K562 (cell line): ENCODE measurements at regions not wholly inside any gene's neighbourhood (a gene's known extent, or its start where the extent isn't known, plus 50 kb on each side); places are given as distances from the start of the nearest gene placed in this dataset.
"Not testable (repeated sequence)": the region's sequence is repeated elsewhere in the genome, so short reads cannot be mapped to it uniquely, and the experiment has no call there.

Source experiments
- ATAC-seq: fragments of 200-7000 bp; cut with Tn5 transposase; 3 replicates; pipeline ENCODE4 v1.9.1; 2020; ENCODE audit warnings: moderate library complexity
- BruUV-seq: library from RNA; stranded (reverse); fragments of 400-500 nt; replicated peaks from 2 replicates; lab custom pipeline; 2021; lab: Mats Ljungman, UMichigan
- CTCF ChIA-PET: fragments of 300-600 bp; formaldehyde crosslinking; extraction: SDS; loops from one replicate; lab custom pipeline; 2021; ENCODE audit warnings: low intra/inter-chr PET ratio; lab: Yijun Ruan, JAX
- POLR2A ChIA-PET: fragments of 300-600, 350-650 bp; sonication (Branson Sonifier 250); formaldehyde crosslinking; extraction: SDS; loops from one replicate; lab custom pipeline; 2021; ENCODE audit warnings: antibody characterized with exemption, inconsistent platforms; lab: Yijun Ruan, JAX
- DNase-seq, 4 experiments: peaks; one replicate each; pipeline versions ENCODE4 v3.0.0 to v3.0.0-alpha.2; 2011 to 2018; ENCODE audit warnings: low spot score in 3 of 4, mixed read lengths in 3 of 4; ENCODE audit errors: extremely low read depth in 1 of 4
- FAIRE-seq: peaks from 2 replicates; lab custom pipeline; 2011; peaks lifted over from hg19 to GRCh38; lab: Jason Lieb, UNC
- H2AFZ ChIP-seq: 2 replicates; pipeline ENCODE4 v1.6.0; 2011; ENCODE audit warnings: low read depth, low read length, control low read depth, inconsistent platforms
- H3K27ac ChIP-seq: fragments of 200-600 bp; 3 replicates; pipeline ENCODE4 v1.8.0; 2011; ENCODE audit warnings: low read depth, mild to moderate bottlenecking, control low read depth, inconsistent platforms, low read length, moderate library complexity, mixed read lengths; ENCODE audit errors: extremely low read depth
- H3K27me3 ChIP-seq, 2 experiments: fragments of 300-600 bp in 1 of 2; 2 replicates in 1 of 2; 3 replicates in 1 of 2; pipeline versions ENCODE4 v1.6.0 to v1.8.0; 2011; ENCODE audit warnings: inconsistent platforms in 2 of 2, low read length in 2 of 2, mild to moderate bottlenecking in 1 of 2, mixed read lengths in 1 of 2, moderate library complexity in 1 of 2; ENCODE audit not compliant: control insufficient read depth in 2 of 2, insufficient read depth in 2 of 2
- H3K36me3 ChIP-seq: fragments of 300-600 bp; 3 replicates; pipeline ENCODE4 v1.8.0; 2011; ENCODE audit warnings: mild to moderate bottlenecking, low read length, inconsistent platforms; ENCODE audit not compliant: control insufficient read depth, insufficient read depth
- H3K4me1 ChIP-seq, 2 experiments: fragments of 200-600 bp in 1 of 2; replicated peaks in 1 of 2; 2 replicates in 1 of 2; 3 replicates in 1 of 2; pipeline versions ENCODE4 v1.5.1 to v1.8.0; 2011; ENCODE audit warnings: inconsistent platforms in 2 of 2, low read length in 2 of 2, mild to moderate bottlenecking in 1 of 2, mixed read lengths in 1 of 2, moderate library complexity in 1 of 2; ENCODE audit not compliant: control insufficient read depth in 2 of 2, insufficient read depth in 2 of 2
- H3K4me2 ChIP-seq: 2 replicates; pipeline ENCODE4 v1.6.1; 2011; ENCODE audit warnings: low read length, control low read depth, inconsistent platforms, mixed read lengths; ENCODE audit not compliant: insufficient read depth
- H3K4me3 ChIP-seq: fragments of 200-600 bp; sonication (generic), shearing (Covaris generic); 2 replicates; pipeline ENCODE4 v1.5.1; 2016; ENCODE audit warnings: control low read depth, inconsistent platforms
- H3K79me2 ChIP-seq: fragments of 200-600 bp; 3 replicates; pipeline ENCODE4 v1.8.0; 2011; ENCODE audit warnings: low read length, inconsistent platforms; ENCODE audit not compliant: control insufficient read depth, insufficient read depth
- H3K9ac ChIP-seq, 2 experiments: 2 replicates each; pipeline versions ENCODE4 v1.6.0 to v1.6.1; 2011; ENCODE audit warnings: low read depth in 2 of 2, low read length in 2 of 2, control low read depth in 1 of 2, inconsistent platforms in 1 of 2, mild to moderate bottlenecking in 1 of 2, mixed read lengths in 1 of 2; ENCODE audit not compliant: insufficient read depth in 1 of 2
- H3K9me1 ChIP-seq: one replicate; pipeline ENCODE4 v1.6.0; 2011; ENCODE audit warnings: inconsistent platforms, mild to moderate bottlenecking, low read length, moderate library complexity; ENCODE audit not compliant: control insufficient read depth, insufficient read depth
- H3K9me3 ChIP-seq: replicated peaks from 2 replicates; pipeline ENCODE4 v1.5.1; 2011; ENCODE audit warnings: low read depth, low read length, inconsistent platforms; ENCODE audit not compliant: control insufficient read depth, insufficient read depth
- H4K20me1 ChIP-seq: replicated peaks from 2 replicates; pipeline ENCODE4 v1.6.1; 2011; ENCODE audit warnings: low read length, inconsistent platforms, mixed read lengths; ENCODE audit not compliant: control insufficient read depth, insufficient read depth
- ARID1B ChIP-seq: fragments of 450-650 bp; IDR thresholded peaks from 2 replicates; pipeline ENCODE4 v1.6.1; 2016; ENCODE audit warnings: antibody characterized with exemption, mild to moderate bottlenecking, inconsistent platforms
- DPF2 ChIP-seq: fragments of 450-650 bp; IDR thresholded peaks from 2 replicates; pipeline ENCODE4 v1.6.1; 2016
- ESRRA ChIP-seq: fragments of 450-650 bp; IDR thresholded peaks from 2 replicates; pipeline ENCODE4 v1.6.1; 2014; ENCODE audit warnings: low read depth, mild to moderate bottlenecking, moderate library complexity, borderline replicate concordance
- ETV5 ChIP-seq: sonication (generic); formaldehyde crosslinking; IDR thresholded peaks from 2 replicates; pipeline ENCODE4 v1.4.0; 2020; ENCODE audit warnings: low read depth, mild to moderate bottlenecking, missing genetic modification reagents
- FOS ChIP-seq: IDR thresholded peaks from 3 replicates; pipeline ENCODE4 v1.6.1; 2011; ENCODE audit not compliant: insufficient read length; ENCODE audit errors: extremely low read depth
- FOSL1 ChIP-seq: fragments of 200-800 bp; sonication (Bioruptor generic); conservative IDR thresholded peaks from 2 replicates; pipeline ENCODE4 v1.6.1; 2016; ENCODE audit warnings: missing genetic modification characterization, missing compliant biosample characterization
- JUN ChIP-seq, 2 experiments: sonication (generic) in 1 of 2; formaldehyde crosslinking in 1 of 2; IDR thresholded peaks; 2 replicates each; pipeline versions ENCODE4 v1.6.1 to v1.8.0; 2012 to 2022; ENCODE audit warnings: borderline replicate concordance in 2 of 2, mild to moderate bottlenecking in 2 of 2, improper control_type of control experiment in 1 of 2, low read depth in 1 of 2, low read length in 1 of 2, missing genetic modification reagents in 1 of 2
- JUND ChIP-seq, 2 experiments: IDR thresholded peaks; 2 replicates in 1 of 2; 3 replicates in 1 of 2; pipeline ENCODE4 v1.6.1; 2011; ENCODE audit warnings: borderline replicate concordance in 2 of 2, low read depth in 2 of 2, low read length in 2 of 2, improper control_type of control experiment in 1 of 2, missing biosample characterization in 1 of 2, missing genetic modification characterization in 1 of 2, missing genetic modification reagents in 1 of 2
- NR2C1 ChIP-seq, 2 experiments: fragments of 450-650 bp; IDR thresholded peaks; 2 replicates each; pipeline ENCODE4 v1.6.1; 2017; ENCODE audit warnings: mild to moderate bottlenecking in 2 of 2, antibody characterized with exemption in 1 of 2, inconsistent platforms in 1 of 2, missing compliant biosample characterization in 1 of 2, missing genetic modification characterization in 1 of 2
- NR2C2 ChIP-seq, 2 experiments: fragments of 200-800 bp in 1 of 2; sonication (Bioruptor generic) in 1 of 2; sonication (generic) in 1 of 2; formaldehyde crosslinking in 1 of 2; IDR thresholded peaks; 2 replicates each; pipeline versions ENCODE4 v1.6.1 to v1.8.0; 2016 to 2022; ENCODE audit warnings: mild to moderate bottlenecking in 1 of 2, missing compliant biosample characterization in 1 of 2, missing genetic modification characterization in 1 of 2, missing genetic modification reagents in 1 of 2
- RFX1 ChIP-seq: fragments of 450-650 bp; IDR thresholded peaks from 2 replicates; pipeline ENCODE4 v1.6.1; 2016; ENCODE audit warnings: mild to moderate bottlenecking, moderate library complexity
- SMARCA4 ChIP-seq: fragments of 450-650 bp; IDR thresholded peaks from 2 replicates; pipeline ENCODE4 v1.6.1; 2016
- SMARCE1 ChIP-seq: fragments of 450-650 bp; IDR thresholded peaks from 2 replicates; pipeline ENCODE4 v1.7.1; 2016; ENCODE audit warnings: mild to moderate bottlenecking
- YY1 ChIP-seq, 3 experiments: IDR thresholded peaks; 2 replicates each; pipeline ENCODE4 v1.6.1; 2011; ENCODE audit warnings: low read length in 2 of 3, mild to moderate bottlenecking in 2 of 3, moderate library complexity in 2 of 3, borderline replicate concordance in 1 of 3, control low read depth in 1 of 3, low read depth in 1 of 3; ENCODE audit not compliant: insufficient read depth in 3 of 3, insufficient replicate concordance in 2 of 3, control insufficient read depth in 1 of 3, insufficient read length in 1 of 3; ENCODE audit errors: extremely low read depth in 1 of 3
- ZKSCAN1 ChIP-seq: fragments of 150-350 bp; IDR thresholded peaks from 2 replicates; pipeline ENCODE4 v1.6.1; 2016; ENCODE audit warnings: low read depth, low read length
- WGBS: fragments of 100-300 bp; shearing (Covaris generic); methylation state at CpG from one replicate; pipeline ENCODE4 v1.1.6; 2016; ENCODE audit warnings: low coverage, mixed read lengths; ENCODE audit not compliant: insufficient coverage; ENCODE audit errors: missing lambda C conversion rate; 5-methylcytosine and 5-hydroxymethylcytosine counted together
- in situ Hi-C: fragments of 300-500 bp; cut with MboI; formaldehyde crosslinking; loops from 4 replicates; pipeline ENCODE4 v1.15.0; 2018; ENCODE audit warnings: inconsistent platforms, mixed read lengths
- intact Hi-C: fragments of 100-400 bp; cut with micrococcal nuclease; formaldehyde crosslinking; loops from 2 replicates; pipeline ENCODE4 v1.14.2; 2022
- TF ChIP-seq, protein P1 (sequence below), 2 experiments: fragments of 450-650 bp in 1 of 2; sonication (generic) in 1 of 2; formaldehyde crosslinking in 1 of 2; IDR thresholded peaks in 1 of 2; conservative IDR thresholded peaks in 1 of 2; 2 replicates each; pipeline versions ENCODE4 v1.6.1 to v1.8.1; 2016 to 2023; ENCODE audit warnings: mild to moderate bottlenecking in 2 of 2, moderate library complexity in 2 of 2, inconsistent platforms in 1 of 2, missing genetic modification reagents in 1 of 2
- TF ChIP-seq, protein P2 (sequence below): fragments of 250-450 bp; sonication (Bioruptor Pico); IDR thresholded peaks from 2 replicates; pipeline ENCODE4 v1.8.0; 2021; ENCODE audit warnings: mild to moderate bottlenecking, moderate library complexity

- intact Hi-C loops = loop anchor here (10.0 kb wide), 1 partner anchor 122 kb away; no protein-coding TSS in a partner anchor
- WGBS = 7% methylated on average over 8 of the region's 8 CpGs
- peaks cover 13% of the 10 kb centered on the region for H3K79me2 ChIP-seq
- peak; percentile 53; the same call in 1 of the 3 replicates for ATAC-seq
- peaks cover 12% of the 10 kb centered on the region; the same call in 1 of the 3 replicates for H3K36me3 ChIP-seq
- POLR2A ChIA-PET; H3K4me3 ChIP-seq; H4K20me1 ChIP-seq; H2AFZ ChIP-seq; BruUV-seq; CTCF ChIA-PET; H3K27me3 ChIP-seq; in situ Hi-C loops; H3K9me3 ChIP-seq; H3K4me1 ChIP-seq; H3K9me1 ChIP-seq; TF ChIP-seq NR2C1 (IDR thresholded peaks at IDR 0.05); NR2C2 (CRISPR knock-in tag; IDR thresholded peaks at IDR 0.05); JUN (CRISPR knock-in tag; IDR thresholded peaks at IDR 0.05; ENCODE audit: borderline replicate concordance): not testable (repeated sequence)
- peak overlapping the region in 1 of 2 experiments; percentile 58; a peak in 1 of 4 replicates for H3K9ac ChIP-seq
- peak; percentile 11 to 73 (median 24) for DNase-seq
- H3K4me2 ChIP-seq = peak overlapping the region; percentile 55
- peak overlapping the region; percentile 54; the same call in 2 of the 3 replicates for H3K27ac ChIP-seq
- FAIRE-seq = peak; percentile 60
- TF ChIP-seq, protein P1, sequence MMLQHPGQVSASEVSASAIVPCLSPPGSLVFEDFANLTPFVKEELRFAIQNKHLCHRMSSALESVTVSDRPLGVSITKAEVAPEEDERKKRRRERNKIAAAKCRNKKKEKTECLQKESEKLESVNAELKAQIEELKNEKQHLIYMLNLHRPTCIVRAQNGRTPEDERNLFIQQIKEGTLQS (IDR thresholded peaks at IDR 0.05) = peak; percentile 86
- TF ChIP-seq, protein P1 (CRISPR knock-in tag; conservative IDR thresholded peaks at IDR 0.05) = not testable (repeated sequence)
- TF ChIP-seq NR2C1 (tag; IDR thresholded peaks at IDR 0.05) (peak; percentile 54; the same call in 1 of the 2 replicates), NR2C2 (tag; IDR thresholded peaks at IDR 0.05) (peak; percentile 35; the same call in 1 of the 2 replicates), SMARCA4 (peak; percentile 66; the same call in 1 of the 2 replicates), ARID1B (peak; percentile 73), YY1 (IDR thresholded peaks at IDR 0.05; ENCODE audit: borderline replicate concordance in 1 of 3, control insufficient read depth in 1 of 3, extremely low read depth in 1 of 3, insufficient read depth in 3 of 3, insufficient read length in 1 of 3, insufficient replicate concordance in 2 of 3, low read depth in 1 of 3, low read length in 2 of 3) (peak in 1 of 3 experiments; percentile 53), DPF2 (peak; percentile 62), FOSL1 (tag) (peak; percentile 93), FOS (peak; percentile 18), JUND (IDR thresholded peaks at IDR 0.05; ENCODE audit: borderline replicate concordance, low read depth, low read length) (peak; percentile 88), JUND (tag; IDR thresholded peaks at IDR 0.05; ENCODE audit: borderline replicate concordance, low read depth, low read length) (peak; percentile 79; the same call in 2 of the 3 replicates), ESRRA (peak; percentile 61), JUN (IDR thresholded peaks at IDR 0.05; ENCODE audit: borderline replicate concordance, low read depth, low read length) (0 out of 2 replicates have a peak, but pooled peaks have one; percentile 23), SMARCE1 (peak; percentile 66; the same call in 1 of the 2 replicates), ETV5 (CRISPR knock-in tag) (peak; percentile 80), ZKSCAN1 (peak; percentile 60; the same call in 1 of the 2 replicates), RFX1 (peak; percentile 80)
- TF ChIP-seq, protein P2, sequence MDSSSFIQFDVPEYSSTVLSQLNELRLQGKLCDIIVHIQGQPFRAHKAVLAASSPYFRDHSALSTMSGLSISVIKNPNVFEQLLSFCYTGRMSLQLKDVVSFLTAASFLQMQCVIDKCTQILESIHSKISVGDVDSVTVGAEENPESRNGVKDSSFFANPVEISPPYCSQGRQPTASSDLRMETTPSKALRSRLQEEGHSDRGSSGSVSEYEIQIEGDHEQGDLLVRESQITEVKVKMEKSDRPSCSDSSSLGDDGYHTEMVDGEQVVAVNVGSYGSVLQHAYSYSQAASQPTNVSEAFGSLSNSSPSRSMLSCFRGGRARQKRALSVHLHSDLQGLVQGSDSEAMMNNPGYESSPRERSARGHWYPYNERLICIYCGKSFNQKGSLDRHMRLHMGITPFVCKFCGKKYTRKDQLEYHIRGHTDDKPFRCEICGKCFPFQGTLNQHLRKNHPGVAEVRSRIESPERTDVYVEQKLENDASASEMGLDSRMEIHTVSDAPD = 0 out of 2 replicates have a peak, but pooled peaks have one; percentile 33
These were observed 231.2 kb upstream of the FRG2C start for GRCh38 chr3:75432885-75433284.
